Inflammatory macrophage treated with lipopolysaccharide for 1 hour (primary cell): ENCODE measurements at regions not wholly inside any gene's neighbourhood (a gene's known extent, or its start where the extent isn't known, plus 50 kb on each side); places are given as distances from the start of the nearest gene placed in this dataset.

ENCODE experiments used
- DNase-seq, 2 donors: peaks; one replicate each; pipeline ENCODE4 v3.0.0-alpha.2; 2020 to 2022

GRCh38 chr11:15490535-15490934, 375.8 kb downstream of the INSC start:
- DNase-seq: no peak

GRCh38 chr11:15493066-15493465, 378.3 kb downstream of the INSC start:
- DNase-seq: no peak

- DNase-seq: no peak
Measured at GRCh38 chr11:15493921-15494620, 379.3 kb downstream of the INSC start.

- DNase-seq: no peak
Measured at GRCh38 chr11:15494740-15495139, 380.0 kb downstream of the INSC start.

GRCh38 chr11:15495462-15495861, 380.7 kb downstream of the INSC start:
- no peak for DNase-seq

GRCh38 chr11:15497366-15497765, 382.6 kb downstream of the INSC start:
- no peak for DNase-seq

- DNase-seq: no peak
Measured at GRCh38 chr11:15499674-15500073, 385.0 kb downstream of the INSC start.

GRCh38 chr11:15500643-15501042, 385.9 kb downstream of the INSC start:
- DNase-seq: no peak

GRCh38 chr11:15501566-15501965, 386.8 kb downstream of the INSC start:
- DNase-seq: no peak

- DNase-seq: no peak
Measured at GRCh38 chr11:15505155-15505554, 390.4 kb downstream of the INSC start.

- DNase-seq: no peak
Measured at GRCh38 chr11:15507592-15507991, 392.9 kb downstream of the INSC start.

GRCh38 chr11:15509082-15509481, 394.4 kb downstream of the INSC start:
- no peak for DNase-seq

- DNase-seq: no peak
Measured at GRCh38 chr11:15519124-15519791, 404.5 kb downstream of the INSC start.

GRCh38 chr11:15519911-15520310, 405.2 kb downstream of the INSC start:
- no peak for DNase-seq

GRCh38 chr11:15523543-15523942, 408.8 kb downstream of the INSC start:
- no peak for DNase-seq

- DNase-seq: no peak
Measured at GRCh38 chr11:15525582-15525981, 410.9 kb downstream of the INSC start.

GRCh38 chr11:15526032-15526431, 411.3 kb downstream of the INSC start:
- no peak for DNase-seq

GRCh38 chr11:15526859-15527450, 412.2 kb downstream of the INSC start:
- DNase-seq: no peak

- no peak for DNase-seq
Measured at GRCh38 chr11:15532432-15532831, 417.7 kb downstream of the INSC start.

GRCh38 chr11:15534266-15534665, 419.5 kb downstream of the INSC start:
- no peak for DNase-seq

GRCh38 chr11:15535414-15535813, 420.7 kb downstream of the INSC start:
- no peak for DNase-seq

- no peak for DNase-seq
Measured at GRCh38 chr11:15536438-15536837, 421.7 kb downstream of the INSC start.

- DNase-seq: no peak
Measured at GRCh38 chr11:15539645-15540044, 424.9 kb downstream of the INSC start.

GRCh38 chr11:15541079-15541478, 426.4 kb downstream of the INSC start:
- DNase-seq: no peak
